Smooth muscle cell (in vitro differentiated cells): ENCODE measurements at regions not wholly inside any gene's neighbourhood (a gene's known extent, or its start where the extent isn't known, plus 50 kb on each side); places are given as distances from the start of the nearest gene placed in this dataset.

Experiments used
- DNase-seq: peaks from one replicate; lab custom pipeline; 2025; ENCODE audit not compliant: unreplicated experiment; lab: John Stamatoyannopoulos, UW
- H2AFZ ChIP-seq: fragments of 200-600 bp; sonication (generic); 2 replicates; pipeline ENCODE4 v1.6.0; 2016; ENCODE audit warnings: antibody characterized with exemption, low read depth, mild to moderate bottlenecking
- H3F3A ChIP-seq: fragments of 200-600 bp; sonication (generic); 2 replicates; pipeline ENCODE4 v1.6.0; 2017; ENCODE audit warnings: antibody characterized with exemption, low read depth
- H3K27ac ChIP-seq: fragments of 200-600 bp; sonication (generic); 2 replicates; pipeline ENCODE4 v1.5.1; 2016; ENCODE audit warnings: low read depth, mild to moderate bottlenecking
- H3K27me3 ChIP-seq: fragments of 200-600 bp; sonication (generic); 2 replicates; pipeline ENCODE4 v1.6.1; 2016; ENCODE audit warnings: low read depth, mild to moderate bottlenecking
- H3K36me3 ChIP-seq: fragments of 200-600 bp; sonication (generic); 2 replicates; pipeline ENCODE4 v1.5.1; 2016; ENCODE audit warnings: low read depth
- H3K4me1 ChIP-seq: fragments of 200-600 bp; sonication (generic); 2 replicates; pipeline ENCODE4 v1.5.1; 2016; ENCODE audit warnings: low read depth
- H3K4me2 ChIP-seq: fragments of 200-600 bp; sonication (generic); 2 replicates; pipeline ENCODE4 v1.6.0; 2016; ENCODE audit warnings: mild to moderate bottlenecking
- H3K4me3 ChIP-seq: fragments of 200-600 bp; sonication (generic); 2 replicates; pipeline ENCODE4 v1.5.1; 2016; ENCODE audit warnings: mild to moderate bottlenecking
- H3K79me2 ChIP-seq: fragments of 200-600 bp; sonication (generic); 2 replicates; pipeline ENCODE4 v1.6.0; 2016; ENCODE audit warnings: low read depth, mild to moderate bottlenecking
- H3K9ac ChIP-seq: fragments of 200-600 bp; sonication (generic); 2 replicates; pipeline ENCODE4 v1.6.0; 2016; ENCODE audit warnings: low read depth
- H3K9me3 ChIP-seq: fragments of 200-600 bp; sonication (generic); replicated peaks from 2 replicates; pipeline ENCODE4 v1.5.1; 2016; ENCODE audit warnings: low read depth
- H4K20me1 ChIP-seq: fragments of 200-600 bp; sonication (generic); 2 replicates; pipeline ENCODE4 v1.6.0; 2016; ENCODE audit warnings: low read depth
- WGBS: methylation state at CpG from one replicate; pipeline ENCODE4 v1.1.7; 2016; ENCODE audit warnings: low lambda C conversion rate; 5-methylcytosine and 5-hydroxymethylcytosine counted together
- TF ChIP-seq, protein P1 (sequence below): fragments of 200-600 bp; sonication (generic); IDR thresholded peaks from 2 replicates; pipeline ENCODE4 v1.5.1; 2017; ENCODE audit warnings: borderline replicate concordance, mild to moderate bottlenecking, antibody characterized with exemption; ENCODE audit not compliant: insufficient read depth, poor library complexity, severe bottlenecking

GRCh38 chr2:7375901-7376300, 458.7 kb downstream of the RNF144A start:
- no peak overlapping the region for H3K9ac ChIP-seq
- H2AFZ ChIP-seq, result no peak overlapping the region
- H3K36me3 ChIP-seq, result no peaks in the 10 kb centered on the region
- no peaks in the 10 kb centered on the region for H4K20me1 ChIP-seq
- TF ChIP-seq, protein P1, sequence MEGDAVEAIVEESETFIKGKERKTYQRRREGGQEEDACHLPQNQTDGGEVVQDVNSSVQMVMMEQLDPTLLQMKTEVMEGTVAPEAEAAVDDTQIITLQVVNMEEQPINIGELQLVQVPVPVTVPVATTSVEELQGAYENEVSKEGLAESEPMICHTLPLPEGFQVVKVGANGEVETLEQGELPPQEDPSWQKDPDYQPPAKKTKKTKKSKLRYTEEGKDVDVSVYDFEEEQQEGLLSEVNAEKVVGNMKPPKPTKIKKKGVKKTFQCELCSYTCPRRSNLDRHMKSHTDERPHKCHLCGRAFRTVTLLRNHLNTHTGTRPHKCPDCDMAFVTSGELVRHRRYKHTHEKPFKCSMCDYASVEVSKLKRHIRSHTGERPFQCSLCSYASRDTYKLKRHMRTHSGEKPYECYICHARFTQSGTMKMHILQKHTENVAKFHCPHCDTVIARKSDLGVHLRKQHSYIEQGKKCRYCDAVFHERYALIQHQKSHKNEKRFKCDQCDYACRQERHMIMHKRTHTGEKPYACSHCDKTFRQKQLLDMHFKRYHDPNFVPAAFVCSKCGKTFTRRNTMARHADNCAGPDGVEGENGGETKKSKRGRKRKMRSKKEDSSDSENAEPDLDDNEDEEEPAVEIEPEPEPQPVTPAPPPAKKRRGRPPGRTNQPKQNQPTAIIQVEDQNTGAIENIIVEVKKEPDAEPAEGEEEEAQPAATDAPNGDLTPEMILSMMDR, result no peak
- no peaks in the 10 kb centered on the region for H3K79me2 ChIP-seq
- no peaks in the 10 kb centered on the region for H3K4me1 ChIP-seq
- H3K9me3 ChIP-seq, result no peaks in the 10 kb centered on the region
- no peaks in the 10 kb centered on the region for H3F3A ChIP-seq
- no peak for DNase-seq
- H3K27me3 ChIP-seq, result no peaks in the 10 kb centered on the region
- H3K4me3 ChIP-seq, result no peak overlapping the region
- no peak overlapping the region for H3K4me2 ChIP-seq
- no peak overlapping the region for H3K27ac ChIP-seq

DNA sequence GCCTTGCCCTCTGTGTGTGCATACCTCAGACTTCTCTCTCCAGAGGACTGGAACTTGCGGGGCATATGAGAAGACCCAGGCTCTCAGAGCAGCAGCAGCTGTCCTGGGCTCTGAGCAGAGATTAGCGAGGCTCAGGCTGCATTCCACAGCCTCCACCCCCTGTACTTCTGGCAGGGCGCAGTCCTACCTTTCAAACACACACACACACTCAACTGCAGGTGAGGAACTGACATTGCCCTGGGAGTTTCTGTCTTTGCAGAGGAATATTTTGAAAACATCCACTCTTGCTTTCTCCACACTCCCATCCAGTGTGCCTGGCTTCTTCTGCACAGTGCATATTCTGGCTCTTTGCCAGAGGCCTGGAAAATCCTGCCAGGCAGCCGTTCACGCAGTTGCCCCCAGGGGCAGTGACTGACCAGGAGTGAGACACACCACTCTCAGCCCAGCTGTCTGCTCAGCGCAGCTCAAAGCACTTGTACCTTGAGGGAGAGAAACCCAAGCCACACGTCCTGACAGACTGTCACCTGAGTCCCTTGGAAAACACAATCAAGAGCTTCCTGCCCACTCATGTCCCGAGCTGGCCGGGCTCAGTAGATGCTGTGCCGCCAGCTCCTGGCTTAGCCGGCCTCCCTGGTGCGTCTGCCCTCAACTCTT, 460.8 kb downstream of the RNF144A start:
- H2AFZ ChIP-seq, result no peak overlapping the region
- H3F3A ChIP-seq, result no peaks in the 10 kb centered on the region
- no peak overlapping the region for H3K9ac ChIP-seq
- no peaks in the 10 kb centered on the region for H4K20me1 ChIP-seq
- no peak overlapping the region for H3K27ac ChIP-seq
- no peaks in the 10 kb centered on the region for H3K9me3 ChIP-seq
- no peaks in the 10 kb centered on the region for H3K4me1 ChIP-seq
- 52% methylated on average over 12 of the region's 12 CpGs for WGBS
- no peak for DNase-seq
- TF ChIP-seq, protein P1, result peak; percentile 10
- H3K27me3 ChIP-seq, result no peaks in the 10 kb centered on the region
- H3K4me3 ChIP-seq, result no peak overlapping the region
- H3K79me2 ChIP-seq, result no peaks in the 10 kb centered on the region
- H3K36me3 ChIP-seq, result no peaks in the 10 kb centered on the region
- H3K4me2 ChIP-seq, result no peak overlapping the region

GRCh38 chr2:7378591-7378990, 461.4 kb downstream of the RNF144A start:
- TF ChIP-seq, protein P1, result no peak
- Histone ChIP-seq H3K27me3 (no peaks in the 10 kb centered on the region), H3K4me1 (no peaks in the 10 kb centered on the region), H4K20me1 (no peaks in the 10 kb centered on the region), H3K4me2 (no peak overlapping the region), H3K79me2 (no peaks in the 10 kb centered on the region), H3F3A (no peaks in the 10 kb centered on the region), H2AFZ (no peak overlapping the region), H3K36me3 (no peaks in the 10 kb centered on the region), H3K9me3 (no peaks in the 10 kb centered on the region), H3K4me3 (no peak overlapping the region), H3K9ac (no peak overlapping the region), H3K27ac (no peak overlapping the region)
- no peak for DNase-seq
- WGBS, result 93% methylated on average over 12 of the region's 12 CpGs

DNA sequence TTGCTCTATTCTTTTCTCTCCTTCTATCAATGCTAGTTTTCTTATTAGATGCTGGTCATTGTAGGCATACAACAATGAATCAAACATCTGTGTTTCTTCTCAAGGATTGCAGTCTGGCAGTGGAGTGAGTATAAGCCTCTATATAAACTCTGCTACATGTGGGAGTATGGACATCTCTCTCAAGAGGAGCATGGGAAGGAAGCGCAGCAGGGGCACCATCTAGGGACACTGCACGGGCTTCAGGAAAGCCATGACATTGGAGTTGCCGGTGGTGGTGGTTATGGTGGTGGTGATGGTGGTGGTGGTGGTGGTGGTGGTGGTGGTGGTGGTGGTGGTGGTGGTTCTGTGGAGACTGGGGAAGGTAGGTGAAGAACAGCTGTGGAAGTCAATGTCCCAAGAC, 462.6 kb downstream of the RNF144A start:
- no peak for DNase-seq
- H4K20me1 ChIP-seq, result no peaks in the 10 kb centered on the region
- H3K9me3 ChIP-seq, result no peaks in the 10 kb centered on the region
- H3K4me1 ChIP-seq, result no peaks in the 10 kb centered on the region
- no peaks in the 10 kb centered on the region for H3K36me3 ChIP-seq
- H2AFZ ChIP-seq, result no peak overlapping the region
- no peak overlapping the region for H3K4me2 ChIP-seq
- H3K4me3 ChIP-seq, result no peak overlapping the region
- H3K27ac ChIP-seq, result no peak overlapping the region
- H3K9ac ChIP-seq, result no peak overlapping the region
- no peaks in the 10 kb centered on the region for H3K27me3 ChIP-seq
- TF ChIP-seq, protein P1, result no peak
- 98% methylated on average over 3 of the region's 3 CpGs for WGBS
- H3K79me2 ChIP-seq, result no peaks in the 10 kb centered on the region
- no peaks in the 10 kb centered on the region for H3F3A ChIP-seq
